ENCODE measurements at regions not wholly inside any gene's neighbourhood (a gene's known extent, or its start where the extent isn't known, plus 50 kb on each side); places are given as distances from the start of the nearest gene placed in this dataset.
"Not testable (repeated sequence)": the region's sequence is repeated elsewhere in the genome, so short reads cannot be mapped to it uniquely, and the experiment has no call there.

- DNase-seq (ENCODE audit: low read depth, low spot score), result not testable (repeated sequence)
Measured at GRCh38 chr12:76292891-76293290, 55.3 kb downstream of the BBS10 start.

- not testable (repeated sequence) for DNase-seq (ENCODE audit: low read depth, low spot score)
Measured at GRCh38 chr12:76292305-76292704, 55.9 kb downstream of the BBS10 start.

GRCh38 chr12:76290963-76291859 lies 57.0 kb downstream of the BBS10 start:
- no peak for DNase-seq (ENCODE audit: low read depth, low spot score)

GRCh38 chr12:76288218-76288617 lies 60.0 kb downstream of the BBS10 start:
- no peak for DNase-seq (ENCODE audit: low read depth, low spot score)

GRCh38 chr12:76284816-76285750 lies 63.1 kb downstream of the BBS10 start:
- DNase-seq (ENCODE audit: low read depth, low spot score), result no peak

- no peak for DNase-seq (ENCODE audit: low read depth, low spot score)
Measured at GRCh38 chr12:76282744-76283143, 65.5 kb downstream of the BBS10 start.

- DNase-seq (ENCODE audit: low read depth, low spot score), result no peak
Measured at GRCh38 chr12:76277480-76277879, 70.7 kb downstream of the BBS10 start.

- no peak for DNase-seq (ENCODE audit: low read depth, low spot score)
Measured at GRCh38 chr12:76276499-76277151, 71.6 kb downstream of the BBS10 start.

GRCh38 chr12:76275511-76276093 lies 72.6 kb downstream of the BBS10 start:
- DNase-seq (ENCODE audit: low read depth, low spot score), result no peak

- no peak for DNase-seq (ENCODE audit: low read depth, low spot score)
Measured at GRCh38 chr12:76274420-76275083, 73.7 kb downstream of the BBS10 start.

GRCh38 chr12:76272287-76272686 lies 75.9 kb downstream of the BBS10 start:
- DNase-seq (ENCODE audit: low read depth, low spot score), result no peak

GRCh38 chr12:76270657-76271358 lies 77.4 kb downstream of the BBS10 start:
- no peak for DNase-seq (ENCODE audit: low read depth, low spot score)

- no peak for DNase-seq (ENCODE audit: low read depth, low spot score)
Measured at GRCh38 chr12:76268267-76268666, 79.9 kb downstream of the BBS10 start.

- no peak for DNase-seq (ENCODE audit: low read depth, low spot score)
Measured at GRCh38 chr12:76266797-76267196, 81.4 kb downstream of the BBS10 start.

GRCh38 chr12:76265424-76266180 lies 82.6 kb downstream of the BBS10 start:
- no peak for DNase-seq (ENCODE audit: low read depth, low spot score)

- DNase-seq (ENCODE audit: low read depth, low spot score), result no peak
Measured at GRCh38 chr12:76264611-76265012, 83.6 kb downstream of the BBS10 start.

GRCh38 chr12:76263696-76264095 lies 84.5 kb downstream of the BBS10 start:
- DNase-seq (ENCODE audit: low read depth, low spot score), result no peak

- no peak for DNase-seq (ENCODE audit: low read depth, low spot score)
Measured at GRCh38 chr12:76260390-76260748, 87.8 kb downstream of the BBS10 start.

- DNase-seq (ENCODE audit: low read depth, low spot score), result no peak
Measured at GRCh38 chr12:76259660-76260389, 88.4 kb downstream of the BBS10 start.
